ENCODE measurements at regions not wholly inside any gene's neighbourhood (a gene's known extent, or its start where the extent isn't known, plus 50 kb on each side); places are given as distances from the start of the nearest gene placed in this dataset.

- FAIRE-seq: no peak
- Histone ChIP-seq H3K9me3 (ENCODE audit: control insufficient read depth, low read depth, low read length) (no peaks in the 10 kb centered on the region), H3K36me3 (ENCODE audit: control insufficient read depth in 2 of 2, extremely low read depth in 1 of 2, insufficient read depth in 2 of 2, low read length in 2 of 2) (no peaks in the 10 kb centered on the region), H3K9me1 (ENCODE audit: control insufficient read depth, extremely low read depth, insufficient read depth, low read length) (no peaks in the 10 kb centered on the region), H4K20me1 (ENCODE audit: control insufficient read depth, extremely low read depth, insufficient read depth, low read length) (no peaks in the 10 kb centered on the region), H3K27ac (ENCODE audit: control insufficient read depth, insufficient read depth, low read length) (no peak overlapping the region), H2AFZ (ENCODE audit: control insufficient read depth, low read length) (no peak overlapping the region), H3K27me3 (ENCODE audit: control insufficient read depth, extremely low read depth, insufficient read depth, low read length) (no peaks in the 10 kb centered on the region), H3K4me1 (ENCODE audit: control insufficient read depth, extremely low read depth, insufficient read depth, low read length) (no peaks in the 10 kb centered on the region), H3K4me3 (ENCODE audit: control insufficient read depth in 2 of 3, extremely low read depth in 1 of 3, insufficient read depth in 2 of 3, low read depth in 1 of 3, low read length in 3 of 3) (no peak overlapping the region), H3K4me2 (ENCODE audit: control insufficient read depth, extremely low read depth, insufficient read depth, low read depth, low read length) (no peak overlapping the region), H3K79me2 (ENCODE audit: control insufficient read depth, insufficient read depth, low read length) (no peaks in the 10 kb centered on the region), H3K9ac (ENCODE audit: control insufficient read depth, extremely low read depth, insufficient read depth, low read length) (no peak overlapping the region)
- TF ChIP-seq CTCF (optimal IDR thresholded peaks at IDR 0.05 in 1 of 3, IDR thresholded peaks at IDR 0.05 in 1 of 3, conservative IDR thresholded peaks at IDR 0.05 in 1 of 3; ENCODE audit: extremely low read depth in 1 of 3, insufficient read depth in 2 of 3, low read length in 3 of 3): no peak
- dilution Hi-C loops (cut with MboI; ENCODE audit: extremely low pct_ligation_motif_present, low sequenced_read_pairs): no loop called here
- DNase-seq (ENCODE audit: low read depth, low spot score): no peak
These were observed 471.4 kb upstream of the RBFOX1 start for GRCh38 chr16:6861135-6861814.

GRCh38 chr16:6857575-6857974 is 475.1 kb upstream of the RBFOX1 start:
- H4K20me1 ChIP-seq (ENCODE audit: control insufficient read depth, extremely low read depth, insufficient read depth, low read length): no peaks in the 10 kb centered on the region

More at GRCh38 chr16:6857575-6857974, 475.1 kb upstream of the RBFOX1 start:
- no peak overlapping the region for H3K4me2 ChIP-seq (ENCODE audit: control insufficient read depth, extremely low read depth, insufficient read depth, low read depth, low read length)
- peaks cover 3% of the 10 kb centered on the region for H3K9me3 ChIP-seq (ENCODE audit: control insufficient read depth, low read depth, low read length)
- H3K4me3 ChIP-seq (ENCODE audit: control insufficient read depth in 2 of 3, extremely low read depth in 1 of 3, insufficient read depth in 2 of 3, low read depth in 1 of 3, low read length in 3 of 3): no peak overlapping the region
- H3K4me1 ChIP-seq (ENCODE audit: control insufficient read depth, extremely low read depth, insufficient read depth, low read length): no peaks in the 10 kb centered on the region
- no peaks in the 10 kb centered on the region for H3K9me1 ChIP-seq (ENCODE audit: control insufficient read depth, extremely low read depth, insufficient read depth, low read length)
- DNase-seq (ENCODE audit: low read depth, low spot score) (no peak), FAIRE-seq (no peak)
- no peak overlapping the region for H3K27ac ChIP-seq (ENCODE audit: control insufficient read depth, insufficient read depth, low read length)
- no peak overlapping the region for H2AFZ ChIP-seq (ENCODE audit: control insufficient read depth, low read length)
- H3K9ac ChIP-seq (ENCODE audit: control insufficient read depth, extremely low read depth, insufficient read depth, low read length): no peak overlapping the region
- TF ChIP-seq EZH2 (IDR thresholded peaks at IDR 0.05; ENCODE audit: low read length): no peak
- no peak for TF ChIP-seq CTCF (optimal IDR thresholded peaks at IDR 0.05 in 1 of 3, IDR thresholded peaks at IDR 0.05 in 1 of 3, conservative IDR thresholded peaks at IDR 0.05 in 1 of 3; ENCODE audit: extremely low read depth in 1 of 3, insufficient read depth in 2 of 3, low read length in 3 of 3)
- H3K27me3 ChIP-seq (ENCODE audit: control insufficient read depth, extremely low read depth, insufficient read depth, low read length): no peaks in the 10 kb centered on the region
- no peaks in the 10 kb centered on the region for H3K79me2 ChIP-seq (ENCODE audit: control insufficient read depth, insufficient read depth, low read length)
- H3K36me3 ChIP-seq (ENCODE audit: control insufficient read depth in 2 of 2, extremely low read depth in 1 of 2, insufficient read depth in 2 of 2, low read length in 2 of 2): no peaks in the 10 kb centered on the region
- dilution Hi-C loops (cut with MboI; ENCODE audit: extremely low pct_ligation_motif_present, low sequenced_read_pairs): no loop called here

All from keratinocyte (primary cell).